ENCODE measurements at regions not wholly inside any gene's neighbourhood (a gene's known extent, or its start where the extent isn't known, plus 50 kb on each side); places are given as distances from the start of the nearest gene placed in this dataset.
"Not testable (repeated sequence)": the region's sequence is repeated elsewhere in the genome, so short reads cannot be mapped to it uniquely, and the experiment has no call there.

- DNase-seq (ENCODE audit: low spot score) = no peak
These were observed 324.8 kb upstream of the NPSR1 start for GRCh38 chr7:34333184-34333583.

GRCh38 chr7:34333925-34334324 lies 324.1 kb upstream of the NPSR1 start:
- DNase-seq (ENCODE audit: low spot score) = no peak

DNA sequence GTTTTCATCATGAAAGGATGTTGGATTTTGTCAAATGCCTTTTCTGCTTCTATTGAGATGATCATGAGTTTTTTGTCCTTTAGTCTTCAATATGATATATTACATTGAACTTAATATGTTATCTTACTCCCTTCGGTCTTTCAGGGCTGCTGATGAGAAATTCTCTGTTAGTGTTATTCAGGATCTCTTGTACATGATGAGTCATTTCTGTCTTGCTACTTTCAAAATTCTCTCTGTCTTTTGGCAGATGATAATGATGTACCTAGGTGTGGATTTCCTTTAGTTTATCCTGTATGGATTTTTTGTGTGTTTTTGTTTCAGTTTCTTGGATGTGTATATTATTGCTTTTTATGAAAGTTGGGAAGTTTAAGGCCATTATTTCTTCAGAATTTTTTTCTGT lies 320.9 kb upstream of the NPSR1 start:
- DNase-seq (ENCODE audit: low spot score) = no peak

DNA sequence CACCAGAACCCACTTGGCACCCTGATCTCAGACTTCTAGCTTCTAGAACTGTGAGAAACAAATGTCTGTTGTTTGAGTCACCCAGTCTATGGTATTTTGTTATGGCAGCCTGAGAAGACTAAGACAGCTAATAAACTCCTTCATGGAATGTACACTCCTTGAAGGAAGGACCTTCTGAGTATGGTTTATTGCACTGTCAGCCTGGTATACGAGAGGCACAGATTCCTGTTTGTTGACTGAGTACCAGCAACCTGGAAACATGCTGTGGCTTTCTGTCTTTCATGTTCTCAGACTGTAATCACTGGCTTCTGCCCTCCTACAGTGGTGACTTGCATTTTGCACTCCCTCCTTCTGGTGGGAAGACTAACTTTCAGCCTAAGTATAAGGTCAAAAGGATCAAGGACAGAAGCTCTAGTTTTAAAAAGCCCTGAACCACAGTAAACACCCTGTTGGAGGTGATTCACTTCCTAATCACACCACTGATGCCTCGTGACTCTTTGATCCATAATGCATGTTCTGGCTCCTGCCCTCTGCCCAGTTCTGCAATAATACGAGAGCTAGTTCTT lies 319.0 kb upstream of the NPSR1 start:
- peak; percentile 28 for DNase-seq (ENCODE audit: low spot score)

DNA sequence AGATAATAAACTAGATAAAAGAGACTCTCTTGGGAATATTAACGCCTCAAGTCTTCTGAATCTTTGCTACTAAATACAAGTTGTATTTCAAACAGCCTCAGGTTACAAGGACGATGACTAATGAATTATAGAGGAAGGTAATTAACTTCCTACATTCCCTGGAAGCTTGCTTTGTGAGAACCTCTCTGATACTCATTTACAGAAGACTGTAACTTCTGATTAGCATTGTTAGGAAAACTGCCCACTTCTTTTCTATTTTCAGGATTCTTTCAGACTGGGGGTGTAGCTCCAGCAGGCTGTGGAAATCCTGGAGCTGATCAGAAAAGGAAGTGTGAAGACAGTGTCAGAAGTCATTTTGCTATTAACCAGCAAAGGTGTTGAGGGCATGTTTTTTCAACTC lies 316.7 kb upstream of the NPSR1 start:
- no peak for DNase-seq (ENCODE audit: low spot score)

GRCh38 chr7:34342387-34342786 lies 315.6 kb upstream of the NPSR1 start:
- no peak for DNase-seq (ENCODE audit: low spot score)

GRCh38 chr7:34343667-34344066 lies 314.4 kb upstream of the NPSR1 start:
- DNase-seq (ENCODE audit: low spot score) = no peak

- no peak for DNase-seq (ENCODE audit: low spot score)
These were observed 304.0 kb upstream of the NPSR1 start for GRCh38 chr7:34354011-34354410.

DNA sequence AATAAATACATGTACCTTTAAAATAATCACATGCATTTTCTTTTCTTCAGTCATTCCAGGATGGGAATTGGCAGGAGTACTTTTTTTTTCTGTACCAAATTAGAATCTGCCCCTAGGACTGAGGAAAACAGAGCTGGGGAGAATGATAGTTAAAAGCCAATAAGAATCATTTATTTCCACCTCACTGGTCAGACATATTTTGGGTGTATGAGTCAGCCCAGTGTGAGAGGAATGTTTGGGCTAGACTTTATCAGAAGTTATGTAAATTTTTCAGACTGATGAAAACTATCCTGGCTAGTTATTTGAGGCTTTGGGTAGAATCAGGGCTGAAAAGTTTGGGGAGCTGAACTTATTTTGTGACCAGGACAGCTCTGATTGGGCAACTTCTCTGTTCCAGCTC lies 303.1 kb upstream of the NPSR1 start:
- peak; percentile 83 for DNase-seq (ENCODE audit: low spot score)

DNA sequence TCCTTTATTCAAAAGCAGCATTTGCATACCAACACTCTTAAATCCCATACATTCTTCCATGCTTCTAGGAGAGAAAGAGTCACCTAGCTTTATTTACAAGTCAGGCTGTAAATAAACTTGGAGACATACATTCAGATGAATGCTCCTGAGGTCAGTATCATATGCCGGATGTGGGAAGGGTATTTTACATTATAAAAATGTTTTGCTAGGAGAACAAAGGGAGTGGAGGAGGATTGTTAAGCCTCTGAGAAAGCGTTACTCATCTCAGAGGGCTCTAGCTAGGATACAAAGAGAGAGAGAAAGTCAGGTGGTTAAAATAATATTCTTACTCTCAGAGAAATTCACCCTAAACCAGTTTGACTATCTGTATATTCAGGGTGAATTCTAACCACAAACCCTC lies 300.9 kb upstream of the NPSR1 start:
- no peak for DNase-seq (ENCODE audit: low spot score)

DNA sequence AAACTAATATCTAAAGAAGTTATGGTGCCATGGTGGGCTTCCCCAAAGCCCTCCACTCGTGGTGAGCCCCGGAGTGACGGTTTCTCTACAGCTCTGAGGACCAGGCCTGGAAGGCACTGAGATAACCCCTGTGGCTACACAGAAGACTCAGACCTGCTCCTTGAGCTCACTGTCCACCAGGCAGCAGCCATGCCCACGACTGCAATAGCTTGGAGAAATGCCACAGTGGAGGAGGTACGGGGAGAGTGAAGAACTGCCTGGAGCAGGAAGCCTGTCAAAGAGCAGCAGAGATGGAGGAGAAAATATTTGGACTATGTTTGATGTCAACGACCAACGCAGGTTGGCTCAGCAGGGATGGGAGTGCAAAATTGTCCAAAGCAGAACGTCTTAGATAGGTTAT lies 300.1 kb upstream of the NPSR1 start:
- DNase-seq (ENCODE audit: low spot score) = no peak

DNA sequence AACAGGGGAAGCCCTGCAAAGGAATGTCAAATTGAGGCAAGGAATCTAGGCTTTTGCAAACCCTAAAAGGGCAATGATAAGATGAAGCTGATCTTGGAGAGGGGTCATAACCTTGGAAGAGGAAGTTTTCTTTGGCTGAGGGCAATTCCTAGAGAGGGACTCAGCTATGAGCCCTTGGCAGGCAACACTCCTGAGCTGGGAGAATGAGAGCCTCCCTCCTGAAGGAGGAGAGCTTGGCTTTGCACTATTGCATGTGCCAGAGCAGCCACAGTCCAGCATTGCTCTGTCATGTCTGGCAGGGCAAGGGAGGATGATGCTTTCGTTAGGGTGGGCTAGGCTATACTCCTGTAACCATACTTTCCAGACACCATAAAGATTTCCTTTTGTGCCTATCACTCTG lies 299.4 kb upstream of the NPSR1 start:
- not testable (repeated sequence) for DNase-seq (ENCODE audit: low spot score)

- DNase-seq (ENCODE audit: low spot score) = no peak
These were observed 296.3 kb upstream of the NPSR1 start for GRCh38 chr7:34361663-34362250.

DNA sequence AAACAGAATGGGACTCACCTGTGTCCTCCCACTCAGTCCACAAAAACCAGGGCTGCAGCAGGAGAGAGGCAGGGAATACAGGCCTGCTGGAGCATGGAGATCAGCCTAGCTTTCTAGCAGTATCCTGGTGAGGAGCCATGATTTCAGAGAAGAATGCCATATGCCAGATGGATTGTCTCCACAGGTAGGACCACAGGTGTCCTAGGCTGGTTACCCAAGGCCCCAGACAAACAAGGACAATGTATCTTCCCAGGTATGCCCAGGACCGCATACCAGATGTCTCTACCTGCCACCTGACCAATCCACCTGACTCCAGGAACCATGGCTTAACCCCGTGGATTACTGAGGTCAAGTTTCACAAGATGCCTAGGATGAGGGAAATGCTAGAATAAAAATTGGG lies 295.4 kb upstream of the NPSR1 start:
- DNase-seq (ENCODE audit: low spot score) = no peak

- no peak for DNase-seq (ENCODE audit: low spot score)
These were observed 293.9 kb upstream of the NPSR1 start for GRCh38 chr7:34364130-34364529.

GRCh38 chr7:34365011-34365410 lies 293.0 kb upstream of the NPSR1 start:
- no peak for DNase-seq (ENCODE audit: low spot score)

GRCh38 chr7:34365611-34366010 lies 292.4 kb upstream of the NPSR1 start:
- no peak for DNase-seq (ENCODE audit: low spot score)

DNA sequence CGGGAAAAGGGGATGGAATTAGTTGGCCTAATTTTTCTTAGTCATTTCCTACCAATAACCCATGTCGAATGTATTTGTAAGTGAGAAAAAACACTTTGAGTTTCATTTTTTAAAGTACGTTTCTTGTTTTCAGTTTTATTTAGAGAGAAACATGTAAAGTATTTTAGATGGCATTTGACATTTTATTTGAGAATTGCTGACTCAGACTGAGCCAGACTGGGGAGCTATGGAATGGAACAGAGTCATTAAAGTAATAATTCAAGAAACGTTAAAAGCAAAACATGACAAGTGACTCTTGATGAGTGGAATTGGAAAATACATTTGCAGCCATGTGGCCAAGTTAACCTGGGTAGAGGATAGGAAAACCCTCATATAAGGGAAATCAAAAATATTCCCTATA lies 286.1 kb upstream of the NPSR1 start:
- DNase-seq (ENCODE audit: low spot score) = no peak

GRCh38 chr7:34373940-34374339 lies 284.1 kb upstream of the NPSR1 start:
- peak; percentile 45 for DNase-seq (ENCODE audit: low spot score)

- DNase-seq (ENCODE audit: low spot score) = no peak
These were observed 275.7 kb upstream of the NPSR1 start for GRCh38 chr7:34382166-34382893.

DNA sequence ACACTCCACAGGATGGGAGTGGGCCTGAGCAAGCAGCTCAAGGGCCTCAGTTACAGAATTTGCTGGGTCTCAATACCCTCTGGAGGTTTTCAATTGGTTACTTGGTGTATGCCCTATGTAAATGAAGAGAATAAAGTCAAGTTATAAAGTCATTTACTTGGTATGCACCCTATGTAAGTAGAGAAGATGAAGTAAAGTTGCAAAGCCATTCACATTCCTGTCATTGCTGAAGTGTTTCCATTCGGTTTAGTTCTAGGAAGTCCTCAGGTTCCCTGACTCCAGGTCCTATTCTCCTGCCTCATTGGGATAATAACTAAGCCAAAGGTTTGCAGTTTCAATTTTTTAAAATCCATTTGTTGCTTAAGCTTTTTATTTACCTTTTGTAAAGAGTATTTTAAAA lies 272.6 kb upstream of the NPSR1 start:
- DNase-seq (ENCODE audit: low spot score) = peak; percentile 13

GRCh38 chr7:34389332-34390078 lies 268.5 kb upstream of the NPSR1 start:
- DNase-seq (ENCODE audit: low spot score) = no peak

- no peak for DNase-seq (ENCODE audit: low spot score)
These were observed 267.9 kb upstream of the NPSR1 start for GRCh38 chr7:34390103-34390502.

Data from GM03348 (cell line).